NCI-H446 treated with DMSO at 0.1 percent for 48 hours (cell line): ENCODE measurements at regions not wholly inside any gene's neighbourhood (a gene's known extent, or its start where the extent isn't known, plus 50 kb on each side); places are given as distances from the start of the nearest gene placed in this dataset.

Experiments used
- DNase-seq: peaks from one replicate; lab custom pipeline; 2025; lab: John Stamatoyannopoulos, UW

GRCh38 chr10:10891124-10892082, 126.3 kb upstream of the CELF2 start:
- no peak for DNase-seq

- DNase-seq: no peak
Measured at GRCh38 chr10:10892290-10892875, 125.3 kb upstream of the CELF2 start.

GRCh38 chr10:10897400-10897799, 120.3 kb upstream of the CELF2 start:
- no peak for DNase-seq

GRCh38 chr10:10901906-10902305, 115.8 kb upstream of the CELF2 start:
- no peak for DNase-seq

GRCh38 chr10:10902951-10903350, 114.7 kb upstream of the CELF2 start:
- DNase-seq: no peak

GRCh38 chr10:10903620-10904019, 114.1 kb upstream of the CELF2 start:
- DNase-seq: no peak

- no peak for DNase-seq
Measured at GRCh38 chr10:10910634-10911033, 107.0 kb upstream of the CELF2 start.

- DNase-seq: no peak
Measured at GRCh38 chr10:10911035-10911434, 106.6 kb upstream of the CELF2 start.

GRCh38 chr10:10911471-10911921, 106.2 kb upstream of the CELF2 start:
- DNase-seq: no peak

GRCh38 chr10:10914144-10914543, 103.5 kb upstream of the CELF2 start:
- no peak for DNase-seq

- no peak for DNase-seq
Measured at GRCh38 chr10:10915215-10915614, 102.5 kb upstream of the CELF2 start.

- no peak for DNase-seq
Measured at GRCh38 chr10:10917031-10917430, 100.6 kb upstream of the CELF2 start.

GRCh38 chr10:10919976-10920375, 97.7 kb upstream of the CELF2 start:
- no peak for DNase-seq

- DNase-seq: no peak
Measured at GRCh38 chr10:10921826-10922461, 95.7 kb upstream of the CELF2 start.

- no peak for DNase-seq
Measured at GRCh38 chr10:10923029-10923651, 94.5 kb upstream of the CELF2 start.

- DNase-seq: no peak
Measured at GRCh38 chr10:10925667-10926066, 92.0 kb upstream of the CELF2 start.

GRCh38 chr10:10927608-10928007, 90.1 kb upstream of the CELF2 start:
- DNase-seq: no peak

- DNase-seq: no peak
Measured at GRCh38 chr10:10930979-10931743, 86.5 kb upstream of the CELF2 start.

GRCh38 chr10:10935032-10935431, 82.6 kb upstream of the CELF2 start:
- no peak for DNase-seq

- DNase-seq: no peak
Measured at GRCh38 chr10:10938676-10939075, 79.0 kb upstream of the CELF2 start.

GRCh38 chr10:10941127-10941730, 76.4 kb upstream of the CELF2 start:
- DNase-seq: no peak
